ENCODE measurements at regions not wholly inside any gene's neighbourhood (a gene's known extent, or its start where the extent isn't known, plus 50 kb on each side); places are given as distances from the start of the nearest gene placed in this dataset.

GRCh38 chr15:94943888-94944287 lies 712.5 kb downstream of the MCTP2 start:
- Histone ChIP-seq H2AFZ (ENCODE audit: low read length) (no peak overlapping the region), H3K79me2 (ENCODE audit: low read length) (no peaks in the 10 kb centered on the region), H4K20me1 (ENCODE audit: insufficient read depth, low read depth, low read length) (no peaks in the 10 kb centered on the region)

GRCh38 chr15:94951538-94951937 lies 720.2 kb downstream of the MCTP2 start:
- no peak overlapping the region for H2AFZ ChIP-seq (ENCODE audit: low read length)
- no peaks in the 10 kb centered on the region for H3K27me3 ChIP-seq (ENCODE audit: low read length)
- no peaks in the 10 kb centered on the region for H3K4me1 ChIP-seq (ENCODE audit: low read length)
- no peak for DNase-seq
- H3K9me3 ChIP-seq (ENCODE audit: low read length), result peaks cover 11% of the 10 kb centered on the region; the same call in 1 of the 2 replicates
- no peak overlapping the region for H3K9ac ChIP-seq (ENCODE audit: low read length)
- H3K4me3 ChIP-seq (ENCODE audit: low read length), result no peak overlapping the region
- H3K79me2 ChIP-seq (ENCODE audit: low read length), result no peaks in the 10 kb centered on the region
- H3K27ac ChIP-seq (ENCODE audit: low read length), result no peak overlapping the region
- no peak overlapping the region for H3K4me2 ChIP-seq (ENCODE audit: low read depth, low read length, poor library complexity, severe bottlenecking)
- no peaks in the 10 kb centered on the region for H3K9me2 ChIP-seq (replicated peaks; ENCODE audit: insufficient read depth, low read length)
- no peaks in the 10 kb centered on the region for H3K36me3 ChIP-seq (ENCODE audit: insufficient read depth, low read length)
- no peaks in the 10 kb centered on the region for H4K20me1 ChIP-seq (ENCODE audit: insufficient read depth, low read depth, low read length)

More at GRCh38 chr15:94943888-94944287, 712.5 kb downstream of the MCTP2 start:
- no peak overlapping the region for H3K9ac ChIP-seq (ENCODE audit: low read length)
- no peak for DNase-seq
- no peak overlapping the region for H3K27ac ChIP-seq (ENCODE audit: low read length)
- no peaks in the 10 kb centered on the region for H3K27me3 ChIP-seq (ENCODE audit: low read length)
- H3K9me3 ChIP-seq (ENCODE audit: low read length), result peaks cover 12% of the 10 kb centered on the region; the same call in 1 of the 2 replicates
- no peaks in the 10 kb centered on the region for H3K9me2 ChIP-seq (replicated peaks; ENCODE audit: insufficient read depth, low read length)
- no peak overlapping the region for H3K4me3 ChIP-seq (ENCODE audit: low read length)
- H3K4me2 ChIP-seq (ENCODE audit: low read depth, low read length, poor library complexity, severe bottlenecking), result no peak overlapping the region
- H3K36me3 ChIP-seq (ENCODE audit: insufficient read depth, low read length), result no peaks in the 10 kb centered on the region
- H3K4me1 ChIP-seq (ENCODE audit: low read length), result no peaks in the 10 kb centered on the region

- Histone ChIP-seq H3K27ac (ENCODE audit: low read length) (no peak overlapping the region), H3K9ac (ENCODE audit: low read length) (no peak overlapping the region), H3K9me2 (replicated peaks; ENCODE audit: insufficient read depth, low read length) (0 out of 2 replicates have a peak, but pooled peaks cover 2% of the 10 kb centered on the region), H3K36me3 (ENCODE audit: insufficient read depth, low read length) (no peaks in the 10 kb centered on the region), H3K4me3 (ENCODE audit: low read length) (no peak overlapping the region), H4K20me1 (ENCODE audit: insufficient read depth, low read depth, low read length) (no peaks in the 10 kb centered on the region), H2AFZ (ENCODE audit: low read length) (no peak overlapping the region), H3K9me3 (ENCODE audit: low read length) (peaks cover 32% of the 10 kb centered on the region), H3K4me1 (ENCODE audit: low read length) (no peaks in the 10 kb centered on the region), H3K79me2 (ENCODE audit: low read length) (no peaks in the 10 kb centered on the region), H3K27me3 (ENCODE audit: low read length) (no peaks in the 10 kb centered on the region), H3K4me2 (ENCODE audit: low read depth, low read length, poor library complexity, severe bottlenecking) (no peak overlapping the region)
- no peak for DNase-seq
Measured at GRCh38 chr15:94963953-94964352, 732.6 kb downstream of the MCTP2 start.

- H3K9me3 ChIP-seq (ENCODE audit: low read length), result peaks cover 27% of the 10 kb centered on the region
- H3K9ac ChIP-seq (ENCODE audit: low read length), result no peak overlapping the region
- no peak overlapping the region for H3K4me2 ChIP-seq (ENCODE audit: low read depth, low read length, poor library complexity, severe bottlenecking)
- H3K27ac ChIP-seq (ENCODE audit: low read length), result no peak overlapping the region
- no peaks in the 10 kb centered on the region for H4K20me1 ChIP-seq (ENCODE audit: insufficient read depth, low read depth, low read length)
- no peaks in the 10 kb centered on the region for H3K27me3 ChIP-seq (ENCODE audit: low read length)
- H3K4me3 ChIP-seq (ENCODE audit: low read length), result no peak overlapping the region
- no peaks in the 10 kb centered on the region for H3K79me2 ChIP-seq (ENCODE audit: low read length)
- DNase-seq, result no peak
- no peaks in the 10 kb centered on the region for H3K36me3 ChIP-seq (ENCODE audit: insufficient read depth, low read length)
- no peak overlapping the region for H2AFZ ChIP-seq (ENCODE audit: low read length)
- H3K4me1 ChIP-seq (ENCODE audit: low read length), result no peaks in the 10 kb centered on the region
- H3K9me2 ChIP-seq (replicated peaks; ENCODE audit: insufficient read depth, low read length), result 0 out of 2 replicates have a peak, but pooled peaks cover 2% of the 10 kb centered on the region
Measured at GRCh38 chr15:94965593-94965992, 734.2 kb downstream of the MCTP2 start.

GRCh38 chr15:94968133-94968532 lies 736.8 kb downstream of the MCTP2 start:
- H3K79me2 ChIP-seq (ENCODE audit: low read length), result no peaks in the 10 kb centered on the region
- H3K36me3 ChIP-seq (ENCODE audit: insufficient read depth, low read length), result no peaks in the 10 kb centered on the region
- no peak overlapping the region for H3K9ac ChIP-seq (ENCODE audit: low read length)
- DNase-seq, result no peak
- H3K4me3 ChIP-seq (ENCODE audit: low read length), result no peak overlapping the region
- H3K27me3 ChIP-seq (ENCODE audit: low read length), result no peaks in the 10 kb centered on the region
- no peak overlapping the region for H2AFZ ChIP-seq (ENCODE audit: low read length)
- H3K9me3 ChIP-seq (ENCODE audit: low read length), result peaks cover 8% of the 10 kb centered on the region
- H3K4me1 ChIP-seq (ENCODE audit: low read length), result no peaks in the 10 kb centered on the region
- 0 out of 2 replicates have a peak, but pooled peaks cover 2% of the 10 kb centered on the region for H3K9me2 ChIP-seq (replicated peaks; ENCODE audit: insufficient read depth, low read length)
- no peak overlapping the region for H3K4me2 ChIP-seq (ENCODE audit: low read depth, low read length, poor library complexity, severe bottlenecking)
- no peaks in the 10 kb centered on the region for H4K20me1 ChIP-seq (ENCODE audit: insufficient read depth, low read depth, low read length)
- H3K27ac ChIP-seq (ENCODE audit: low read length), result no peak overlapping the region

- Histone ChIP-seq H3K9ac (ENCODE audit: low read length) (no peak overlapping the region), H3K4me2 (ENCODE audit: low read depth, low read length, poor library complexity, severe bottlenecking) (no peak overlapping the region), H3K4me1 (ENCODE audit: low read length) (no peaks in the 10 kb centered on the region), H3K79me2 (ENCODE audit: low read length) (no peaks in the 10 kb centered on the region), H3K4me3 (ENCODE audit: low read length) (no peak overlapping the region), H3K9me3 (ENCODE audit: low read length) (no peaks in the 10 kb centered on the region), H2AFZ (ENCODE audit: low read length) (no peak overlapping the region), H3K27ac (ENCODE audit: low read length) (no peak overlapping the region), H4K20me1 (ENCODE audit: insufficient read depth, low read depth, low read length) (no peaks in the 10 kb centered on the region), H3K36me3 (ENCODE audit: insufficient read depth, low read length) (no peaks in the 10 kb centered on the region), H3K27me3 (ENCODE audit: low read length) (no peaks in the 10 kb centered on the region), H3K9me2 (replicated peaks; ENCODE audit: insufficient read depth, low read length) (peaks cover 2% of the 10 kb centered on the region; the same call in 1 of the 2 replicates)
- DNase-seq, result no peak
Measured at GRCh38 chr15:94970096-94970495, 738.7 kb downstream of the MCTP2 start.

GRCh38 chr15:94970802-94971201 lies 739.4 kb downstream of the MCTP2 start:
- H3K4me2 ChIP-seq (ENCODE audit: low read depth, low read length, poor library complexity, severe bottlenecking), result no peak overlapping the region
- H3K27ac ChIP-seq (ENCODE audit: low read length), result no peak overlapping the region
- no peak overlapping the region for H3K4me3 ChIP-seq (ENCODE audit: low read length)
- no peaks in the 10 kb centered on the region for H3K4me1 ChIP-seq (ENCODE audit: low read length)
- no peaks in the 10 kb centered on the region for H3K36me3 ChIP-seq (ENCODE audit: insufficient read depth, low read length)
- no peaks in the 10 kb centered on the region for H3K27me3 ChIP-seq (ENCODE audit: low read length)
- peaks cover 2% of the 10 kb centered on the region; the same call in 1 of the 2 replicates for H3K9me2 ChIP-seq (replicated peaks; ENCODE audit: insufficient read depth, low read length)
- H4K20me1 ChIP-seq (ENCODE audit: insufficient read depth, low read depth, low read length), result no peaks in the 10 kb centered on the region
- H2AFZ ChIP-seq (ENCODE audit: low read length), result no peak overlapping the region
- no peak for DNase-seq
- no peaks in the 10 kb centered on the region for H3K9me3 ChIP-seq (ENCODE audit: low read length)
- no peak overlapping the region for H3K9ac ChIP-seq (ENCODE audit: low read length)
- no peaks in the 10 kb centered on the region for H3K79me2 ChIP-seq (ENCODE audit: low read length)

GRCh38 chr15:94972314-94972713 lies 741.0 kb downstream of the MCTP2 start:
- Histone ChIP-seq H3K27ac (ENCODE audit: low read length) (no peak overlapping the region), H3K9me3 (ENCODE audit: low read length) (no peaks in the 10 kb centered on the region), H4K20me1 (ENCODE audit: insufficient read depth, low read depth, low read length) (no peaks in the 10 kb centered on the region), H3K9me2 (replicated peaks; ENCODE audit: insufficient read depth, low read length) (peaks cover 2% of the 10 kb centered on the region; the same call in 1 of the 2 replicates), H3K4me3 (ENCODE audit: low read length) (no peak overlapping the region), H3K9ac (ENCODE audit: low read length) (no peak overlapping the region), H3K36me3 (ENCODE audit: insufficient read depth, low read length) (no peaks in the 10 kb centered on the region), H2AFZ (ENCODE audit: low read length) (no peak overlapping the region), H3K4me2 (ENCODE audit: low read depth, low read length, poor library complexity, severe bottlenecking) (no peak overlapping the region), H3K4me1 (ENCODE audit: low read length) (no peaks in the 10 kb centered on the region), H3K79me2 (ENCODE audit: low read length) (no peaks in the 10 kb centered on the region), H3K27me3 (ENCODE audit: low read length) (no peaks in the 10 kb centered on the region)
- no peak for DNase-seq

GRCh38 chr15:94987085-94987484 lies 755.7 kb downstream of the MCTP2 start:
- Histone ChIP-seq H3K27me3 (ENCODE audit: low read length) (no peaks in the 10 kb centered on the region), H3K36me3 (ENCODE audit: insufficient read depth, low read length) (no peaks in the 10 kb centered on the region), H3K79me2 (ENCODE audit: low read length) (no peaks in the 10 kb centered on the region), H4K20me1 (ENCODE audit: insufficient read depth, low read depth, low read length) (no peaks in the 10 kb centered on the region), H3K4me3 (ENCODE audit: low read length) (no peak overlapping the region), H3K9ac (ENCODE audit: low read length) (no peak overlapping the region), H3K9me3 (ENCODE audit: low read length) (peaks cover 15% of the 10 kb centered on the region), H3K4me2 (ENCODE audit: low read depth, low read length, poor library complexity, severe bottlenecking) (no peak overlapping the region), H3K27ac (ENCODE audit: low read length) (no peak overlapping the region), H3K9me2 (replicated peaks; ENCODE audit: insufficient read depth, low read length) (no peaks in the 10 kb centered on the region), H2AFZ (ENCODE audit: low read length) (no peak overlapping the region), H3K4me1 (ENCODE audit: low read length) (no peaks in the 10 kb centered on the region)
- DNase-seq, result no peak

Measured in Karpas-422 (cell line).